GM21526 (cell line): ENCODE measurements at regions not wholly inside any gene's neighbourhood (a gene's known extent, or its start where the extent isn't known, plus 50 kb on each side); places are given as distances from the start of the nearest gene placed in this dataset.
"Not testable (repeated sequence)": the region's sequence is repeated elsewhere in the genome, so short reads cannot be mapped to it uniquely, and the experiment has no call there.

Experiments
- ATAC-seq: cut with Tn5 transposase; IDR thresholded peaks from one replicate; pipeline ENCODE4 v1.9.1; 2021; ENCODE audit warnings: moderate library complexity; ENCODE audit not compliant: unreplicated experiment, low FRiP score

DNA sequence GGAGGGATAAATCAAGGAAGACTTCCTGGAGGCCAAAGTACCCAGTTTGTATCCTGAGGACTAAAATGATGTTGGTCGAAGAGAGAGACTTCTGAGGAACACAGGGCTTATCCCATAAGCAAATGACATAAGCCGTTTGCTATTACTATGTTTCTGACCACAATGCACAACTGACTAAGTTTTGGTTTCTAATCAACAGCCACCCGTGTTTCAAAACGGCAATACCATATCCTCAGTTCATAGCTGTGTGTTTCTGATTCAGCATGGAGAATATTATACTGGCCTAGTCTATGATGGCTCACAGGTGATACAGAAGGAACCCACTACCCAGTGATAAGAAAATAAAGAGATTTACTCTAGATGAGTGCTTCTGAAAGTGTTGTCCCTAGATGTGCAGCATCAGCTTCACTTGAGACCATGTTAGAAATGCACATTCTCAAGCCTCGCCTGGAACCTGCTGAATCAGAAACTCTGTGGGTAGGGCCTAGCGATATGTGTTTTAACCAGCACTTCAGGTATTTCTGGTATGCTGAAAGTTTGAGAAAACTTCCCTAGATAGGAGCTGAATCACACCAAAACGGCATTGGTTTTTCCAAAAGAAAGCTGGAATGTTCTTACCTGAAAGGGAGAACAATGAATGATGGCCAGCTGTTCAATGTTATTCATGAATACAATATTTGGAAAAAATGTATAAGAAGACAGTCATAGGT, 639.7 kb upstream of the NR2F2 start:
- no peak for ATAC-seq

DNA sequence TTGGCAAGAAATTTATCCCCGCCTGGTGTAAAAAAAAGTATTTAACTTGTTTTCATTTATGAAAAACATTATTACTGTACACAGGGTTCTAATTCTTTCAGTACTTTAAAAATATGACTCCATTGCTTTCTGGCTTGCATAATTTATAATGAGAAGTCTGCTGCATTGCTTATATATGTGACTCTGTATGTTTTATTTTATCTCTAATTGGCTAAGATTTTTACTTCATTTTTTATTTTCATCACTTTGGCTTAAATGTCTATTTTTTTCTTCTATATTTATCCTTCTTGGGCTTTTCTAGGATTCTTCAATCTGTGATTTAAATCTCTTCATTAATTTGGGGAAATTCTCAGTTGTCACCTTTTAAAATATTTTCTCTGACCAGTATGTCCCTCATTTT, 636.6 kb upstream of the NR2F2 start:
- ATAC-seq: no peak

DNA sequence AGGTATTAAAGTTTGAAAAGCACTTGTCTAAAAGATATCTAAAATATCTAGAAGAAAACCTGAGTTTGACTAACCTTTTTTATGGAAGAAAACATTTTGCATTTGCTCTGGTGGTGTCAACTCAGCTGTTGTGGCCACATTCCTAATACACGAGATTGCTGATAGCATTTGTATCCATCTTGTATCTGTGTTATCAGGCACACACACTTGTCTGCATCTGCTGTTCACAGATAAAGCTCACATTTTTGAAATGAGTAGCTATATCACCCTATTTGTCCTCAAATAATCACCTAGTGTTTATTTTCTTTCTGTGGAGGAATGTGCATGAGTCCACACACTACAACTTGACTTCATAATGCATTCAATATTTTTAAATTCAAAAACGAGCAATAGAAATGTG, 632.3 kb upstream of the NR2F2 start:
- no peak for ATAC-seq

DNA sequence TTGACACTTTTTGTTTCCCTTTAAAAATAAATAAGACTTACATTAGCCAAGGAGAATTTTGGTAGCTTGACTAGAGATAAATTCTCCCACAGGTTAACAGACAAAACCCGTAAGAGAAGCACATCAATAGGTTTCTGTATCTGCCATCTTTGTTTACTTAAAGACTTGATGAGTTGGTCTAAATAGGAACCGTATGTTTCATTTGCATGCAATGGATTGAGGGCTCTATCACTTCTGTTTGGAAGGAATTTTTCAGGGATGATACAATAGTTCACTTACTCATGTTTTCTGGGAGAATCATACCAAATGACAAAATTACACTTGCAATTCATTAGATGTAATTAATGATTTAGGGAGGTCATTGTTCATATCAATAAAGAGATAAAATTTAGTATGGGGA, 631.5 kb upstream of the NR2F2 start:
- ATAC-seq: no peak

DNA sequence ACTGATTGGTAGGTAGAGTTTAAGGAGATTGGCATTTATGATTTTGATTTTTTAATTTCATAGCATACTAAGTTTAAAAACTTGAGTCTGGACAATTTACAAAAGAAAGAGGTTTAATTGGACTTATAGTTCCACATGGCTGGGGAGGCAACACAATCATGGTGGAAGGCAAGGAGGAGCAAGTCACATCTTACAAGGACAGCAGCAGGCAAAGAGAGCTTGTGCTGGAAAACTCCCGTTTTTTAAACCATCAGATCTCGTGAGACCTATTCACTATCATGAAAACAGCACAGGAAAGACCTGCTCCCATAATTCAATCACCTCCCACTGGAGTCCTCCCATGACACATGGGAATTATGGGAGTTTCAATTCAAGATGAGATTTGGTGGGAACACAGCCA, 630.9 kb upstream of the NR2F2 start:
- no peak for ATAC-seq

DNA sequence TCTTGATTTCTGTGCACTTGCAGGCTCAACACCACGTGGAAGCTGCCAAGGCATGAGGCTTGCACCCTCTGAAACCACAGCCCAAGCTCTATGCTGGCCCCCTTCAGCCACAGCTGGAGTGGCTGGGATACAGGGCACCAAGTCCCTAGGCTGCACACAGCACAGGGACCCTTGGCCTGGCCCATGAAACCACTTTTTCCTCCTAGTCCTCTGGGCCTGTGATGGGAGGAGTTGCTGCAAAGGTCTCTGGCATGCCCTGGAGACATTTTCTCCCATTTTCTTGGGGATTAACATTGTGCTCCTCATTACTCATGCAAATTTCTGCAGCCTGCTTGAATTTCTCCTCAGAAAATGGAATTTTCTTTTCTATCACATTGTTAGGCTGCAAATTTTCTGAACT, 629.8 kb upstream of the NR2F2 start:
- ATAC-seq: not testable (repeated sequence)

DNA sequence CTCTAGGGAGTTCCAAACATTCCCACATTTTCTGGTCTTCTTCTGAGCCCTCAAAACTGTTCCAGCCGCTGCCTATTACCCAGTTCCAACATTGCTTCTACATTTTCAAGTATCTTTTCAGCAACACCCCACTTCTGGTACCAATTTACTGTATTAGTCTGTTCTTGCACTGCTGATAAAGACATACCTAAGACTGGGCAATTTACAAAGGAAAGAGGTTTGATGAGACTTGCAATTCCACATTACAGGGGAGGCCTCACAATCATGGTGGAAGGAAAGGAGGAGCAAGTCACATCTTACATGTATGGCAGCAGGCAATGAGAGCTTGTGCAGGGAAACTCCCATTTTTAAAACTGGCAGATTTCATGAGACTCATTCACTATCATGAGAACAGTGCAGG, 629.1 kb upstream of the NR2F2 start:
- ATAC-seq: no peak

DNA sequence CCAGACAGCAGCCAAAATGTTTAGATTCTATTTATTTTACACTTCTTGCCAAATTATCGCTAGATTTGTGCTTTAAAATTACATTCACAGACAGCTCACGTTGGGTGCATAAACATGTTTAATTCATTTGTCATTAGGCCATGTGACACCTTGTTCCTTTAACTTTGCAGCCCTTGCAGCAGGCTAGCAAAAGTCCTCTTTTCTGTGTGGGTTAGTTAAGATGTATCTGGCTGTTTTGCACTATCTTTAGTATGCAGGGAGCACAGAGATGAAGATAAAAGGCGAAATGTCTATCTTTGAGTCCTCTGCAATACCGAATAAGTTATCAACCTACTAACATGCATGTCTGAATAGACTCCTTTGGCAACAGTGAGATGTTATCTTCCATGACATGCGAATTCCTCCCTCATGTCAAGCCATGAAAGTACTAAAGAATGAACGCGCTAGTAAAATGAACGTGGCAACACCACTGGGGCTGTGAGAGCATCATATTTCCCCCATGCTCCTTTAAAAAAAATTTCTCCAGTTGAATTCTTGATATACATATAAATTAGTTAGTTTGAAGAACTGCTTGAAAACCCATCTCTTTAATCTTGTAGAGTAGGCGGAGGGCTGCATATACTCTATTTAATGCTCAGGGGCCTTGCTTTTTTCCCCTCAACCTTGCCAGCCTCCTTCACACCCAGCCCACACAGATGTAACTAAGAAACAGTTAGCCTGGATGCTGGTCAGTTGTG, 620.4 kb upstream of the NR2F2 start:
- ATAC-seq: no peak

DNA sequence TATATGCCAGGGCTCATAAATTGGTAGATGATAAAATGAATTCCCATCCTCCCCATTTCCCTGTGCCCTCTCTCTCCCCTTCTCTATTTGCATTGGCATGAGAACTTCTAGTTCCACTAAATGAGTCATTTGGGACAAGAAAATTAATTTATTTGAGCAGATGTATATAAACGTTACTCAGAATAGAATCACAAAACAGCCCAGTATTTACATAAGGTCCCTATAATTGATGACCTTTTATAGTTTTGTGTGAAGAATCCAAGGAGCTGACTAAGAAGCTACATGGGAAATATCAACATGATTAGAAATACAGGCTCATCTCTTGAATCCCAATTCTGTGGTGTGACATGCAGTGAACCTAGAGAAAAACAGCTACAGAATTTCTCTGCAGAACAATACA, 617.7 kb upstream of the NR2F2 start:
- no peak for ATAC-seq

DNA sequence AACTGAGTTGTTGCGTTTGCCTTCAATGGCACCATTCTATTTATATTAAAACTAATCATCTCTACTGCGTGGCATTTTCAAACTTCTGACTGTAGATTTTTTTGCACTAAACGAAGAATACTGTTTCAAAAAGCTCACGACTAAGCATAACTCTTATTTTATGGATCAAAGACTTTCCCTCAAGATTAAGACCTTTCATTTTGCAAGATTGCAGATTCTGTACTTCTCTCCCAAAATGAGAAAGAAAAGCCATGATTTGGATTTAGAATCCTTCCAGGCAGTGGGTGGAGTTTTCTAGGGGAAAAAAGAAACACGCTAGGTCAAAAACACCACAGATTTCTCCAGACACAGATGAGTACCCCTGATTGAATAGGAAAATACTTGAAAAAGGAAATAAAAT, 617.2 kb upstream of the NR2F2 start:
- no peak for ATAC-seq

DNA sequence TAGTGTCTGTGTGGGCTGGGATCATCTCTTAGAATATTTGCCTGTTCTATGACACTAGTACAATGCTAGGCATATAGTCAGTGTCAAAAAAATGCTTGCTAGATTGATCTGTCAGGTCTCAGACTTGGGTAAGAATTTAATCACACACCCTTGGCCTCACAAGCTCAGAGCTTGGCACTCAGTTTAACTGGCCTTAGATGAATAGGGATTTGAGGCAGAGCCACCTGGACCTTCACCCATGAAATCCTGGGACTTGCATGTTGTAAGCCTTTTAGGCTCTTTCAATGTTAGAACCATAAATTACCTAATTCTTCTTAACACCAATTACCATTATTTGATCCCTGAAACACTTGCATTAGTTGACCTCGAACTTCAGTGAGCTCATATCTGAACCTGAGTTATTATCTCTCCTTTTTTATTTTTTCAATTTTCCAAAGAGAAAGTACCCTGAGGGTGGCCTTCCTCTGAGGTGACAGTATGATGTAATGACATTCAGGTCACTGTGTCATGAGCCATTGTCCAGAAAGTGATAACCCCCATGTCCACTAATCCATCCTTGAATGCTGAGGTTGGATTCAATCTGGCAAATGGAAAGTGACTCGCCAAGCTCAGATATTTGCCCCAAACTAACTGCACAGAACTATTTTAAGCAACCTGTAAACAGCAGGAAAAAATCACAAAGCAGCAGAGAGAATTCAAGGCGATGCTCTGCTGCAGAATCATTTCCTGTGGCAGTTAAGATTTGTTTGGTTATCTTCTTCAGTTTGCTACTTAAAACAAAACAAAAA, 615.2 kb upstream of the NR2F2 start:
- ATAC-seq: no peak

DNA sequence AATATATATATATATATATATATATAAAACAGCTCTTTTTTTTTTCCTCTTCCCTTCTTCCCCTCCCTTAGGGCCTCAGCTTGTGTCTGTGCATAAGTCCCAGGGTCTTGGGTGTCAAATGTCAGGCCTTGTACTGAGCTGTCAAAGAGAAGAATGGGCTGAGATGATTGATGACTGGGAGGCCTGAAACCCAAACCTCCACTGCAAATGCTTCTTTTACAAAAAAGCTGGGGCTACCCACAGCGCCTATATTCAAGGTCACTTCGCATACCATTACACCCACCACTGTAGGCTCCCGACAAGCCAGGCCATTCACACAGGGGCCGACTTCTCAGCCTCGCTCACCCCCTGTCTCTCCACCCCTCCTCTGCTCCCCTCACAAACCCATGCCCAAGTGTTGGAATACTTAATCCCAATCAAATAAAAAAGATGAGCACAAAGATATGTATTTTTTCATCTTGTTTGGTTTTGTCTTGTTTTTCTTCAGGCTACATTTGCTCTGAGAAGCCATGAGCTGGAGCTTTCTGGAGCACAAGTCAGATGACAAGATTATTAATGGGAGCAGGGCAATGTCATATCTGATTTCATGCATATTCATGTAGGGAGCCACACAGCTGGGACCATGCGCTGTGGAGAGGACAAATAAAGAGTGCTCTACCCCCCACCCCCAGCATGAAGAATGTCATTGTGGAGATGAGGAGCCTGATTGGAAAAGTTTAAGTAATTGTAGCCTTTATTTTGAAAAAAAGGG, 614.4 kb upstream of the NR2F2 start:
- no peak for ATAC-seq

DNA sequence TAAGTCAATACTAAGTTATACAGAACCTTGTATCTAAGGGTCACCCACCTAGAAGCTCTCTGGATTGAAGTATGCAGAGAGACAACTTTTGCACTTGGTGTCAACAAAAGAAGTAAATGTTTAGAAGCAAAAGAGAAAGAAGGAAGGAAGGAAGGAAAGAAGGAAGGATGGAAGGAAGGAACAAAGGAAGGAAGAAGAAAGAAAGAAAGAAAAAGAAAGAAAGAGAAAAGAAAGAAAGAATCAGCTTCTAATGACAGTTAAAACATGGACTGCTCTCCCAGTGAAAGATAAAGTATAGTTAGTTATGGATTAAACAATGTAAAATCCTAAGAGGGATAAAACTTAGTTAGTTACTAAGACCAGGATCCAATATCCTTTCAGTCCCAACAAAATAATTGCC, 613.8 kb upstream of the NR2F2 start:
- no peak for ATAC-seq

DNA sequence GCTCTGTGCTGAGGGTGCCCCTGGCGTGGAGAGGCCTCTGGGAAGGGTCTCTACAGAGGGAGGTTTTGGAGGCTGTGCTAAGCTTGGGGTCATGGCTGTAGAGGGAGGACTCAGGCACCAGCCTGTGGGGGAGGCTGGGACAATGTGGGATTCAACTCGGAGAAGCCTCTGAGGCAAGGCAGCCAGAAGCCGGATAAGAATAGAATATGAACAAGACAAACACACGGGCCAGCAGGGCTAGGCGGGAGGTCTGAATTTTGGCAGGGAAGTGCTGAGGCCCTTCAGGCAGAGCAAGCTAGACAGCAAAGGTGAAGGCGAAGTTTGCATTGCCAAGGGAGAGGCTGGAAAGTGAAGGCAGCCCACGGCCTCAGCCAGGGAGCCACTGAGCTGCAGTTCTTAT, 612.1 kb upstream of the NR2F2 start:
- ATAC-seq: no peak

DNA sequence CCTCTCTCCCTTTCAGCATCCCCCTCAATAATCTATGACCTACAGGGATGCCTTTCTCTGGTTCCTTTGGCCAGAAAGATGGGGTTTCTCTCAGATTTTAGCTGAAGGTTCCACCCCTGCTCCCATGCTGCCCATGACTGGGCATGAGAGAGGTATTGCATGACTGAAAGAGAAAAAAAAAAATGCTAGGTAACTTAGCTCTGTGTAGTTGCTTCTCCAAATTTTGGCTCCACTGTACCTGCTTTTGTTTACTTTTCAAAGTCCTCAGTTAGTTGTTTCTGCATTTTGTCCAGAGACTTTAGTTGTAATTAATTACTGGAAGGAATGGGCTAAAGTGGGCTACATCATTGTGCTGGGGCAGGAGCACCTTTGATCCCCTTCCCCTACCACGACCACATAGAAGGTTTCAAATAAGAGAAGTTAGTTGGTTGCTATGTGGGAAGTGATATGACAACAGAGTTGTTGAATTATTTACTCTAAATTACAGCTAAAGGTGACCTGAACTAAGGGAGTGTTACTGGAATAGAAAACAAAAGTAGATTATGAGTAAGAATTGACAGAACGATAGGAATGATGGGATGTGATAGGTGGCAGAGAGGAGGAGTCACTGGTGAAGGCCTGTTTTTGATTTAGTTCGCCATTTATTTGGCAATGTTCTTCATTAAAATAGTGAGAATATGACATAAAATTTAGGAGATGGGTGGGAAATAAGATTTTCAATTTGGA, 605.4 kb upstream of the NR2F2 start:
- ATAC-seq: no peak

DNA sequence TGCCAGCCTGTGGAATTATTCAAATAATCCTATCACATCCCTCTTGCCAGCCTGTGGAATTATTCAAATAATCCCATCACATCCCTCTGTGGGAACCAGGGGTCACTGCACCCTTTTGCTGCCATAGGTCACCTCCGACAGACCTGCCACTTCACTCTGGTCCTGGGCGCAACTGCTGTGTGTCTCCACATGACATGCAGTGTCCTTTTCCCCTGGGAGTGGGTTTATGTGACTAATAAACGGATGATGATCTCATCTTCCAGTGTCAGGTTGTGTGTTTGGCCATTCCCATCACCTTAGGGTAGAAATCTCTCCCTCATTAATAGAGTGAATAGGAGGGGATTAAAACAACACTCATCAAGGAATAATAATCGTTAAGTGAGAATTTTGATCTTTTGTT, 603.6 kb upstream of the NR2F2 start:
- ATAC-seq: no peak

DNA sequence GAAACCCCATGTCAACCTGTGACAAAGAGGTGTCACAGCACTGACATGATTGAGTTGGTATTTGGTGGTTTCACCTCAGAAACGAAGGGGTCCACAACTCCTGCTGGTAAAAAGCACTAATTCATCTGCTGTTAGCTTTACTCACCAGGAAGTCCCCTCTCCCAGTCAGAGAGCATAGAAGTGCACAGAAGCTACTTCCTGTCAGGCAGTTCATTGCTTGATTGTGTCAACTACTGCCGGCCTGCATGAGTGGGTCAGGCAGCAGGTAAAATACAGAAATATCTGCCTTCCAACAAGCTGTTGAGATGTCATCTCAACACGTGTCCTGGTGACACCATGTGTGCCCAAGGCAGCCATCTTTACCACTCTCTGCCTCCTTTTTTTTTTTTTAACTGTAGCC, 596.6 kb upstream of the NR2F2 start:
- no peak for ATAC-seq

DNA sequence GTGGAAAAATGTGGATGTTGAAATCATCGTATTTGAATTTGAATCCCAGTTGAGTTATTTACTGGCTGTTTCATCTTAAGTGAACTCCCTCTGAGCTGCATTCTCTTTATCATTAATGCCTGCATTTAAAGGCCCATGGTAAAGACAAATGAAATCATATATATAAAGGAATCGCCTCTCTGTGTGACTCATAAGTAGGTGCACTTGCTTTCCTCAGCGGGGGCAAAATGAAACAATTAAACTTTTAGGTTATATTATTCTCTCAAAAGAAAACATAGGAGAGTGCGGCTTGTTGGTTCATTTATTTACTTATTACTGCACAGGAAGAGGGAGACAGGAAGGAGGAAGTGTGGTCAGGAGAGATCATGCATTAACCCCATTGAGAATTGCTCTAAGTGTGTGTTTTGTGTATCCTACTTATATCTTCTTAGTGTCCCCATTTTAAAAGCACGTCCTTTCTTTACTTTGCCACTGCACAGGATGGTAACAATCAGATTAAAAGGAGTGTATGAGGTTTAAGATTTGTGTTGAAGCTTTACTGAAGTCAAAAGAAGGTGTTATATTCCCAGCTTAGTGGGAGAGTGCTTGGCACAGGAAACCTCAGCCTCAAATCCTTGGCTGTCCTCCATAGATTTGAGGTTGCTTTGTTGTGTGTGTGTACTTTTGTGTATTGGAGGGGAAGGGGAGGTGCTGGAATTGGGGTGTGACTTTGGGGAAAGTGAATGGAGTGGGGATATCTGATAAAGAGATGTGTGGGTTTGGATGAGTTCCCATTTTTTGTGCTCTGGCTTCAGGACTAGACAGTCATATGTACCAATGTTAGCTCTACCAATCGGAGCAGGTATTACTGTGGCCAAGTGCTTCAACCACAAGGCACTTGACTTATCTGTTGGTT, 595.8 kb upstream of the NR2F2 start:
- ATAC-seq: no peak

DNA sequence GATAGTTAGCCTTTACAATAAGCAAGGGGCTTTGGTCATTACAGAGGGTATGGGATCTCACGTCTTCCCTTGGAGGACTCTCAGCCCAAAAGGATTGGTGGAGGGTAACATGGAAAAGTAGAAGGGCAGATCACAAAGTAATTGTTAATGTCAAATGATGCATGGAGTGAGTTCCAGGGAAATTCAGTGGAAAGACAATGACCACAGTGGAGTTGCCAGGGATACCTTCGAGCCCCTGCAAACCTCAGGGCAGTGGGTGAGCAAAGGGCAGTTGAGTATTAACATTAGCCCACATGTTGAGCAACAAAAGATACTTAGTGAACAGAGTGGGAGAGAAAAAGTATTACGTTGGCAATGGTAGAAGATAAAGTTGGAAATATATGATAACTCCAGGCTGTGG, 593.4 kb upstream of the NR2F2 start:
- ATAC-seq: no peak
